IPS-18c (cell line): ENCODE measurements at regions not wholly inside any gene's neighbourhood (a gene's known extent, or its start where the extent isn't known, plus 50 kb on each side); places are given as distances from the start of the nearest gene placed in this dataset.
"Not testable (repeated sequence)": the region's sequence is repeated elsewhere in the genome, so short reads cannot be mapped to it uniquely, and the experiment has no call there.

Experiments used
- H3K4me3 ChIP-seq: 2 replicates; pipeline ENCODE4 v1.7.0; 2013; ENCODE audit warnings: low read depth, mild to moderate bottlenecking, low read length, moderate library complexity; ENCODE audit not compliant: insufficient read depth
- H3K9me3 ChIP-seq: one replicate; pipeline ENCODE4 v1.6.1; 2013; ENCODE audit warnings: mild to moderate bottlenecking, low read length, moderate library complexity; ENCODE audit not compliant: control insufficient read depth, insufficient read depth

DNA sequence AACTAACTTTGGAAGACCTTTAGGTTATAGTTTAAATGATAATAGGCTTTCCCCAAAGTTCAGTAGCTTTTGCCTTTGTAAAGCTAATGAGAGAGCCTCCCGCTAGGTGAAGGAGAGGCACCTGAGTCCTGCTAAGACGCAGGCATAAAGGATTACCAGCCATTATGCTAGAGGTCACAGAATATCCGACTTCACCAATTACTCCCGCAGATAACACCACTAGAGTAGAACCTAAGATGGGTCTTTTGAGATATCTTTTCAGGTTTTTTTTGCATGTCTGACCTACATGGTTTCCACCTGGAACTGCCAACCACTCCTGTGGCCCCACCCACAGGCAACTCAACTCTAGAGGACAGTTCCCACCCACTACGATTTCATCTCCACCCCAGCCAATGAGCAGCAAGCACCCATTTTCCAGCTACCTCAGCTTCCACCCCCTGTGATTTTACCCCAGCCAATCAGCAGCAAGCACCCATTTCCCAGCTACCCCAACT lies 314.3 kb downstream of the BRD1 start:
- Histone ChIP-seq H3K9me3 (peaks cover 6% of the 10 kb centered on the region), H3K4me3 (no peak overlapping the region)

DNA sequence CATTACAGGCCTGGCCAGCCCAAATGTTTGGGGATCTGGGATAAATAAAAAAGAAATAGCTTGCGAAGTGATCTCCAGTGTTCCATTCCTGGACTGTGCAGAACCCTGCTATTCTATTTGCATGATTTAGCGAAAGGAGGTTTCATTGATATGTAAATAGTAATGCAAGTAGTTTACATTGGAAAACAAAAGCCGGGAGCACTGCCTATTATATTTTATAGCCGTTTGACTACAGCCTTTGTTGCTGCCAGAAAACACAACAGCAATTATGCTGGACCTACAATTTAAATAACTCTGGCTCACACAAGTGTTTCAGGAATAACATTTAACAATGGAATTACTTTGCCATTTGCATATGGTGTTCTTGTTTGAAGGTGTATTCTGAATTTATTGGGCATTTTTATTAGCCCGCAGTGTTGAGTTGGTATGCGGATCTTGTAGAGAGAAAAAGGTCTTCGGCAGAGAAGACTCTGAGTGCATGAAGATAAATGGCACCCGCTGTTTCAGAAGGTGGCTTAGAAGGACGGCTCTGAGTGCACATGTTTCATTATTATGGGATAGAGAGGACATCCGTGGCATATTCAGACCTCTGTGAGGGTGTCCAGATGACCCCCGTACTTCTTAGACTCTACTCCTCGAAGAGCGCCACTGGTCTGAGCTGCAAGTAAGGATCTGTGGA lies 315.0 kb downstream of the BRD1 start:
- Histone ChIP-seq H3K9me3 (peaks cover 6% of the 10 kb centered on the region), H3K4me3 (peak overlapping the region; percentile 9; the same call in 1 of the 2 replicates)

GRCh38 chr22:49511393-49512189 lies 316.1 kb downstream of the BRD1 start:
- not testable (repeated sequence) for H3K4me3 ChIP-seq, H3K9me3 ChIP-seq

DNA sequence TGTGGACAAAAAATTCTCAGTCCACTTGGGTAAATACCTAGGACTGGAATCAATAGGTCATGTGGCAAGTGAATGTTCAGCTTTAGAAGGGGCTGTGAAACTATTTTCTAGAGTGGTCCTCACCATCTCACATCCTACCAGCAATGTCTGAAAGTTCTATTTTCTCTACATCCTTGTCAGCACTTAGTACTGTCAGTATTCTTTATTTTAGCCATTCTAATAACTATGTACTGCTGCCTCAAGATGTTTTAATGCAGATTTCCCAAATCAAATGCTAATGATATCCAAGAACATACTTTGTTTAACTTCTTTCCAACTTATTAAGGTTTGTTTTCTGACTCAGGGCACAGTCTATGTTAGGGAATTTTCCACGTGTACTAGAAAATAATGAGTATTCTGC lies 317.0 kb downstream of the BRD1 start:
- Histone ChIP-seq H3K9me3 (peaks cover 2% of the 10 kb centered on the region), H3K4me3 (no peak overlapping the region)

DNA sequence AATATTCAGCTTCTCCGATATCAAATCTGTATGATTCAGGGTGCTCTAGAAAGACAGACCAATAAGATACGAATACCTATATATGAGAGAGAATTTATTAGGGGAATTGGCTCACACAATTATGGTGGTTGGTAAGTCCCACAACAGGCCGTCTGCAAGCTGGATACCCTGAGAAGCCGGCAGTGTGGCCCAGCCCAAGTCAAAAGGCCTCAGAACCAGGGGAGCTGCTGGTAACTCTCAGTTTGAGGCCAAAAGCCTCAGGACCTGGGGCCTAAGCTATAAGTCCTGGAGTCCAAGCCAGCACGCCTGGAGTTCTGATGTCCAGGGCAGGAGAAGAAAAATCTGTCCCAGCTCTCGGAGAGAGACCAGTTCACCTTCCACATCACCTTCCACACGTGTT lies 318.7 kb downstream of the BRD1 start:
- Histone ChIP-seq H3K4me3 (no peak overlapping the region), H3K9me3 (no peaks in the 10 kb centered on the region)

DNA sequence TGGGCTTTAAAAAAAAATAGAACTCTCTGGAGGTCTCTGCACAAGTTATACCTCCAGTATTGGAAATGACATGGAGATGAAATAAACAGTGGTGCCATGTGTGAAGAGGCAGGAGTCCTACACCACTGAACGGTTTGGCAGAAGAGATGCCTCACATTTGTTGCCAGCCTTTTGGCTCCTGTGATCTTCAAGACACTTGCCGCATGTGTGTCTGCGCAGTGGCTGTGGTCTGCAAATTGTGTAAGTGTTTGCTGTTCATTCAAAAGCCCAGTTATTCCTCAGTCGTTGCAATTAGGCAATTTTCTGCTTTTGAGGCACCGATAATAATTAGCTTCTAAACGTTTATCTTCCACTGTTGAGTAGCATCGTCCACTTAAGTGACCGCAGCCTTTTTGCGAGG lies 319.1 kb downstream of the BRD1 start:
- Histone ChIP-seq H3K4me3 (no peak overlapping the region), H3K9me3 (no peaks in the 10 kb centered on the region)

DNA sequence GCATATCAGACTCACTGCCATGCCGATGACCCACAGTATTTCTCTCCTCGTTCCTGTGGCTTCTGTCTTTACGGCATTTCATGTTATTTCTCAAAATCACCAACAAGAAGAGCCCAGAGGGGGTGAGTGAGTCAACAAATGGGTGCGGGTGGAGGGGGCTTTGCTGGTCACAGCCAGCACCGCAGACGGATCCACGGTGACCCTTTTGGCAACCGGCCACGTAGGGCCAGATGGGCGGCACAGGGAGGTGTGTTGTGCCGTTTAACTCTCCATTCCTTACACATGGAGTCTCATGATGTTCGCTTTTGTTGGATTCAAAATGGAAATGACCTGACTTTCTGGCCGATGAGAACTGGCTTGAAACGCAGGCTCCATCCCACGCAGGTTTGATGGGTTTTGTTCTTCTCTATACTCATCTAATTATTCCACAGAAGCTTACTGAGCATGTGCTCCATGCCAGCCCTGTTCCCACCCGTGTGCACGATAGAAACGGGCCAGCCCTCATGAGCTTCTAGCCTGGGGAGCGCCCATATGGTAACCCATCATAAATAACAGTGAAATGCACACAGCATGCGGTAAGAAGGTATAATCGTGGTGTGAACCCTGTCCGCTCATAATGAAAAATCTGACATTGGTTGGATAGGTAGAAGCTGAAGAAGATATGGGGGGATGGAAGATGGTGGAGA lies 319.9 kb downstream of the BRD1 start:
- H3K9me3 ChIP-seq: no peaks in the 10 kb centered on the region
- H3K4me3 ChIP-seq: no peak overlapping the region

- no peak overlapping the region for H3K4me3 ChIP-seq
- H3K9me3 ChIP-seq: no peaks in the 10 kb centered on the region
Measured at GRCh38 chr22:49506010-49506400, 321.7 kb downstream of the BRD1 start.

- Histone ChIP-seq H3K9me3 (no peaks in the 10 kb centered on the region), H3K4me3 (no peak overlapping the region)
Measured at GRCh38 chr22:49505337-49506009, 322.2 kb downstream of the BRD1 start.

GRCh38 chr22:49503896-49504521 lies 323.7 kb downstream of the BRD1 start:
- no peak overlapping the region for H3K4me3 ChIP-seq
- no peaks in the 10 kb centered on the region for H3K9me3 ChIP-seq

GRCh38 chr22:49503321-49503720 lies 324.4 kb downstream of the BRD1 start:
- Histone ChIP-seq H3K4me3 (no peak overlapping the region), H3K9me3 (no peaks in the 10 kb centered on the region)

- Histone ChIP-seq H3K9me3 (no peaks in the 10 kb centered on the region), H3K4me3 (no peak overlapping the region)
Measured at GRCh38 chr22:49502126-49502826, 325.4 kb downstream of the BRD1 start.

DNA sequence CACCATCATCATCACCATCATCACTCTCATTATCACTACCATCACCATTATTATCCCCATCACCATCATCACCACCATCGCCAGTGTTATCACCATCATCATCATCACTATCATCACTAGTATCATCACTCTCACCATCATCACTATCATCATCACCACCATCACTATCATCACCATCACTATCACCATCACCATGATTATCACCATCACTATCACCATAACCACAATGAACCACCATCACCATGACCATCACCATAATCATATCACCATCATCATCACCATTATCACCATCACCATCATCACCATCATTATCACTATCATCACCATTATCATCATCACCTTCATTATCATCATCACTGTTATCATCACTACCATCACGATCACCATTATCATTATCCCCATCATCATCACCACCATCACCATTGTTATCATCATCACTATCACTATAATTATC lies 326.7 kb downstream of the BRD1 start:
- Histone ChIP-seq H3K4me3 (no peak overlapping the region), H3K9me3 (no peaks in the 10 kb centered on the region)

GRCh38 chr22:49500076-49500460 lies 327.6 kb downstream of the BRD1 start:
- no peaks in the 10 kb centered on the region for H3K9me3 ChIP-seq
- no peak overlapping the region for H3K4me3 ChIP-seq

GRCh38 chr22:49499433-49500075 lies 328.1 kb downstream of the BRD1 start:
- H3K9me3 ChIP-seq: no peaks in the 10 kb centered on the region

DNA sequence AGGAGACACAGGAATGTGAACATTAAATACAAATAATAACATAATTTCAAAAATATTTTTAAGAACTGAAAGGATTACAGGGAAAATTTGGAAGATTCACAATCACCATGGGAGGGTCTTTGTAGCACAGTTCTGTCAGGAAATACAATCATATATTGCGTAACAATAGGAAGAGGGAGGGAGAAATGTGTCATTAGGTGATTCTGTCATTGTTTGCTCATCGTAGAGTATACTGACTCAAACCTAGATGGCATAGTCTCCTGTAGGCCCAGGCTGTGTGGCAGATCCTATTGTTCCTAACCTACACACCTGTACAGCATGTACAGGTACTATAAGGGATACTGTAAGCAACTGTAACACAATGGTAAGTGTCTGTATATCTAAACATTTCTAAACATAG lies 330.4 kb downstream of the BRD1 start:
- no peaks in the 10 kb centered on the region for H3K9me3 ChIP-seq
- H3K4me3 ChIP-seq: no peak overlapping the region

More at GRCh38 chr22:49499433-49500075, 328.1 kb downstream of the BRD1 start:
- H3K4me3 ChIP-seq: no peak overlapping the region
